HL-60 (cell line): ENCODE measurements at regions not wholly inside any gene's neighbourhood (a gene's known extent, or its start where the extent isn't known, plus 50 kb on each side); places are given as distances from the start of the nearest gene placed in this dataset.

Experiments used
- CTCF ChIP-seq: IDR thresholded peaks from one replicate; pipeline ENCODE4 v1.5.1; 2011; ENCODE audit warnings: low read length, control low read depth, inconsistent platforms; ENCODE audit not compliant: insufficient read depth
- GABPA ChIP-seq: IDR thresholded peaks from 2 replicates; pipeline ENCODE4 v1.6.1; 2012; ENCODE audit warnings: low read depth
- POLR2AphosphoS5 ChIP-seq: IDR thresholded peaks from 2 replicates; pipeline ENCODE4 v1.6.1; 2012; ENCODE audit warnings: low read depth
- SPI1 ChIP-seq: IDR thresholded peaks from 2 replicates; pipeline ENCODE4 v1.6.1; 2012; ENCODE audit warnings: low read depth, mild to moderate bottlenecking, borderline replicate concordance
- TF ChIP-seq, protein P1 (sequence below): IDR thresholded peaks from 2 replicates; pipeline ENCODE4 v1.6.1; 2012; ENCODE audit warnings: low read depth; ENCODE audit not compliant: insufficient replicate concordance

- TF ChIP-seq POLR2AphosphoS5, result no peak
- TF ChIP-seq, protein P1, sequence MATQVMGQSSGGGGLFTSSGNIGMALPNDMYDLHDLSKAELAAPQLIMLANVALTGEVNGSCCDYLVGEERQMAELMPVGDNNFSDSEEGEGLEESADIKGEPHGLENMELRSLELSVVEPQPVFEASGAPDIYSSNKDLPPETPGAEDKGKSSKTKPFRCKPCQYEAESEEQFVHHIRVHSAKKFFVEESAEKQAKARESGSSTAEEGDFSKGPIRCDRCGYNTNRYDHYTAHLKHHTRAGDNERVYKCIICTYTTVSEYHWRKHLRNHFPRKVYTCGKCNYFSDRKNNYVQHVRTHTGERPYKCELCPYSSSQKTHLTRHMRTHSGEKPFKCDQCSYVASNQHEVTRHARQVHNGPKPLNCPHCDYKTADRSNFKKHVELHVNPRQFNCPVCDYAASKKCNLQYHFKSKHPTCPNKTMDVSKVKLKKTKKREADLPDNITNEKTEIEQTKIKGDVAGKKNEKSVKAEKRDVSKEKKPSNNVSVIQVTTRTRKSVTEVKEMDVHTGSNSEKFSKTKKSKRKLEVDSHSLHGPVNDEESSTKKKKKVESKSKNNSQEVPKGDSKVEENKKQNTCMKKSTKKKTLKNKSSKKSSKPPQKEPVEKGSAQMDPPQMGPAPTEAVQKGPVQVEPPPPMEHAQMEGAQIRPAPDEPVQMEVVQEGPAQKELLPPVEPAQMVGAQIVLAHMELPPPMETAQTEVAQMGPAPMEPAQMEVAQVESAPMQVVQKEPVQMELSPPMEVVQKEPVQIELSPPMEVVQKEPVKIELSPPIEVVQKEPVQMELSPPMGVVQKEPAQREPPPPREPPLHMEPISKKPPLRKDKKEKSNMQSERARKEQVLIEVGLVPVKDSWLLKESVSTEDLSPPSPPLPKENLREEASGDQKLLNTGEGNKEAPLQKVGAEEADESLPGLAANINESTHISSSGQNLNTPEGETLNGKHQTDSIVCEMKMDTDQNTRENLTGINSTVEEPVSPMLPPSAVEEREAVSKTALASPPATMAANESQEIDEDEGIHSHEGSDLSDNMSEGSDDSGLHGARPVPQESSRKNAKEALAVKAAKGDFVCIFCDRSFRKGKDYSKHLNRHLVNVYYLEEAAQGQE, result no peak
- no peak for TF ChIP-seq CTCF
- TF ChIP-seq GABPA, result no peak
- TF ChIP-seq SPI1, result no peak
Measured at GRCh38 chr7:1352656-1353271, 106.5 kb downstream of the MICALL2 start.
